Rectal smooth muscle tissue (tissue), 1 donor: ENCODE measurements at regions not wholly inside any gene's neighbourhood (a gene's known extent, or its start where the extent isn't known, plus 50 kb on each side); places are given as distances from the start of the nearest gene placed in this dataset.
"Not testable (repeated sequence)": the region's sequence is repeated elsewhere in the genome, so short reads cannot be mapped to it uniquely, and the experiment has no call there.

ENCODE experiments used
- H3K27ac ChIP-seq: one replicate; pipeline ENCODE4 v1.7.0; 2013; ENCODE audit warnings: low read depth, low read length, inconsistent platforms
- H3K27me3 ChIP-seq: one replicate; pipeline ENCODE4 v1.7.0; 2013; ENCODE audit warnings: low read length; ENCODE audit not compliant: control insufficient read depth, insufficient read depth
- H3K36me3 ChIP-seq: one replicate; pipeline ENCODE4 v1.7.0; 2013; ENCODE audit warnings: low read length; ENCODE audit not compliant: control insufficient read depth, insufficient read depth
- H3K4me1 ChIP-seq: one replicate; pipeline ENCODE4 v1.7.0; 2013; ENCODE audit warnings: low read length; ENCODE audit not compliant: control insufficient read depth, insufficient read depth
- H3K4me3 ChIP-seq: one replicate; pipeline ENCODE4 v1.7.0; 2013; ENCODE audit warnings: low read length
- H3K9ac ChIP-seq: one replicate; pipeline ENCODE4 v1.7.0; 2013; ENCODE audit warnings: low read length

DNA sequence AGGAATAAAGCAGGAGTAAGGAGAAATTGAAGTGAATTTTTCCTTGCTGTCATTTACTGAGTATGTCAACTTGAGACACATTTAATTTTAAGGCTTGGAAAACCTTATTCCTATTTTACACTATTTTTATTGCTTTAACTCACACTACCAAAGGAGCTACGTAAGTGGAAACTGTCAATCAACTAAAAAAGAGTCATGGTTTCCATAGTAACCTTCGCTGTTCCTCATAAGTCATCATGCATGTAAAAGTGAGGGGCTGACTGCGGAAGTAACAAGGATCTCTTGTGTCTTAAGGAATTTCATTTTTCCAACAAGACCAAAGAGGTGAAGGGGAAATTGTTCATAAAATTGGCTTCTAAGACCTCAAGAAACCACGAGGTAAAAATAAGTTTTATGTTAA, 516.2 kb upstream of the CA10 start:
- Histone ChIP-seq H3K9ac (no peak overlapping the region), H3K36me3 (no peaks in the 10 kb centered on the region), H3K4me1 (no peaks in the 10 kb centered on the region), H3K4me3 (no peak overlapping the region), H3K27ac (no peak overlapping the region), H3K27me3 (no peaks in the 10 kb centered on the region)

DNA sequence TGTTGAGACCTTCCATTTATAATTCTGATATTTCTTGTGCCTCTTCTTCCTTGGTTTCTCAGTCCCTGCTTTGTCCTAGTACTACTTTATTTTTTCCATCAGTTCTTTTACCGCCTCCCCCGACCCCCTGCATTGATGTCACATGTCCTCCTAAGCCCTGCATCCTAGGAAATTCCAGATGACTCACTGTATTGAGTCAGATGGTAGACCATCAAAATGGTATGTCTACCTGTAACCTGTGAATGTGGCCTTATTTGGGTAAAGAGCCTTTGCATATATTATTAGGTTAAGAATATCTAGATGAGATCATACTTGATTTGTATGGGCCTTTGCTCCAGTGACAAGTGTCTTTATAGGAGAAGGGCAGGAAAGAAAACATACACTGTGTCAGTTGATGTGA, 515.3 kb upstream of the CA10 start:
- H3K36me3 ChIP-seq: no peaks in the 10 kb centered on the region

DNA sequence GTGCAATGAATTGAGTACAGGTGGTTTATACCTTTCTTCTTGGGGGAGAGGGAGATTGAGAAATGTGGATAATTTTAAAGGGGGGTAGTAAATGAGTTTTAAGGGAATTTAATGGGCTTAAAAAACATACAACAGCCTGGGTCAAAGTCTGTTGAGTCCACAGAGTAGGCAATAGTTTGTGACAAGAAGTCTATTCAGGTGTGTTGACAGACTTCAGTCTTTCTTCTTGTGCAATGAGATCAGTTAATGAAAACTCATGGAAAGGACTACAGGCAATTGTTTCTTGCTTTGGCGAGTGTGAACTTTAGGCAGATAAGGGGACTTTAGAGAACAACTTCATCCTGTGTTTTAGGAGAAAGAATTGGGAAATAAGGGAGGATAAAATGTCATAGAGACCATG, 507.8 kb upstream of the CA10 start:
- H3K27ac ChIP-seq: no peak overlapping the region
- H3K36me3 ChIP-seq: no peaks in the 10 kb centered on the region
- H3K4me1 ChIP-seq: no peaks in the 10 kb centered on the region
- H3K4me3 ChIP-seq: no peak overlapping the region
- no peaks in the 10 kb centered on the region for H3K27me3 ChIP-seq
- H3K9ac ChIP-seq: no peak overlapping the region

More for the DNA sequence above, 515.3 kb upstream of the CA10 start:
- no peak overlapping the region for H3K4me3 ChIP-seq
- H3K27me3 ChIP-seq: no peaks in the 10 kb centered on the region
- H3K4me1 ChIP-seq: no peaks in the 10 kb centered on the region
- H3K9ac ChIP-seq: no peak overlapping the region
- H3K27ac ChIP-seq: no peak overlapping the region

GRCh38 chr17:52660692-52661091, 502.2 kb upstream of the CA10 start:
- Histone ChIP-seq H3K27me3 (no peaks in the 10 kb centered on the region), H3K36me3 (no peaks in the 10 kb centered on the region), H3K27ac (no peak overlapping the region), H3K4me3 (no peak overlapping the region), H3K9ac (no peak overlapping the region), H3K4me1 (no peaks in the 10 kb centered on the region)

DNA sequence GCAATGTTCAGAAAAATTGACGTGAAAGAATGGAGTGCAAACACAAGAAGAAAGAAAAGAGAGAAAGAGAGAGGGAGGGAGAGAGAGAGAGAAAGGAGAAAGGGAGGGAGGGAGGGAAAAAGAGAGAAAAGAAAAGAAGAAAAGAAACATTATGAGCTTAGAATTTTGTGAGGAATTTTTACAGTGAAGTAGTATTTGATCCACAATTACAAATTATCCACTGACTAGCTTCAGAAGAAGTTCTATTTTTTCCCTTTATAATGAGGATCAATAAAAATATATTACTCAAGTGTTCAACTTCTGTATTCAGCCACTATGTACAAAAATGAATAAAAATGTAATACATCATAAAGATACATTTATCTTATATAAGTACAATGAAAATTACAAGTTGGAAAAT, 494.5 kb upstream of the CA10 start:
- H3K9ac ChIP-seq: no peak overlapping the region
- no peak overlapping the region for H3K4me3 ChIP-seq
- H3K27me3 ChIP-seq: no peaks in the 10 kb centered on the region

GRCh38 chr17:52648995-52649394, 490.5 kb upstream of the CA10 start:
- Histone ChIP-seq H3K4me1 (no peaks in the 10 kb centered on the region), H3K9ac (no peak overlapping the region), H3K36me3 (no peaks in the 10 kb centered on the region), H3K27me3 (no peaks in the 10 kb centered on the region), H3K27ac (no peak overlapping the region), H3K4me3 (no peak overlapping the region)

More for the DNA sequence above, 494.5 kb upstream of the CA10 start:
- Histone ChIP-seq H3K27ac (no peak overlapping the region), H3K4me1 (no peaks in the 10 kb centered on the region), H3K36me3 (no peaks in the 10 kb centered on the region)

DNA sequence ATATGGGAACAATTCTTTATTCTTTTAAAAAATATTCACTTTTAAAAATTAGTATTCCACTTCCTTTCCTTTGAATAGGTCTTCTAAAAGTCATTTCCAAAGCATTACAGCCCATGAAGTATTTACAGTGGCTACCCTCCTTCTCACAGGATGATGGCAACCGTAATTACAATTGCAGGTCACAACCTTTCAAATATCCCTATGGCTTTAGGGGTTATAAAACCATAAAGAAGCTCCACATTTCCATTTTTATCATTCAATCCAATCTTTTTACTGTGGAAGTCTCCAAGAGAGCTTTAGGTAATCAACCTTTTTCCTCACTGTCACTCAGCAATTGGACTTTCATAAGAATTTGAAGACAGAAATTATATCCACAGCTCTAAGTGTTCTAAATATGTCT, 488.9 kb upstream of the CA10 start:
- no peak overlapping the region for H3K9ac ChIP-seq
- H3K27me3 ChIP-seq: no peaks in the 10 kb centered on the region
- no peaks in the 10 kb centered on the region for H3K4me1 ChIP-seq
- no peaks in the 10 kb centered on the region for H3K36me3 ChIP-seq
- H3K4me3 ChIP-seq: no peak overlapping the region
- H3K27ac ChIP-seq: no peak overlapping the region

GRCh38 chr17:52636443-52636842, 477.9 kb upstream of the CA10 start:
- no peak overlapping the region for H3K27ac ChIP-seq
- no peaks in the 10 kb centered on the region for H3K36me3 ChIP-seq
- no peak overlapping the region for H3K9ac ChIP-seq
- H3K27me3 ChIP-seq: no peaks in the 10 kb centered on the region
- H3K4me1 ChIP-seq: no peaks in the 10 kb centered on the region
- H3K4me3 ChIP-seq: no peak overlapping the region

DNA sequence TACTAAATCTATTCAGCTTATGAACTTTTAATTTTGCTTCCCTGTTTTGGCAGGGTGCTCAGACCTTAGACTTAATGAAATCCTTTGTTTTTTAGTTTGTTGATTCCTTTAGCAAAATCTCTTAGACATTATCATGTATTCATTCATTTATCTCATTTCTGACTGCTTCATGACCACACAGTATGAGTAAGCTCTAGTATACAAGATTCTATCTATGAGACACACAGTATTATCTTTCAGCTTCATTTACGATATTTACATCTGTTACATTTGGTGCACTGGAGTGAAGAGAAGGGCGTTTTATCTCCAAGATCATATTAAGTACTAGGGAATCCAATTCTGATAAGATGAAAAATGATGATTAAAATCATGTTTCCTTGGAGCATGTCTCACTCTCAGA, 448.1 kb upstream of the CA10 start:
- H3K36me3 ChIP-seq: no peaks in the 10 kb centered on the region

DNA sequence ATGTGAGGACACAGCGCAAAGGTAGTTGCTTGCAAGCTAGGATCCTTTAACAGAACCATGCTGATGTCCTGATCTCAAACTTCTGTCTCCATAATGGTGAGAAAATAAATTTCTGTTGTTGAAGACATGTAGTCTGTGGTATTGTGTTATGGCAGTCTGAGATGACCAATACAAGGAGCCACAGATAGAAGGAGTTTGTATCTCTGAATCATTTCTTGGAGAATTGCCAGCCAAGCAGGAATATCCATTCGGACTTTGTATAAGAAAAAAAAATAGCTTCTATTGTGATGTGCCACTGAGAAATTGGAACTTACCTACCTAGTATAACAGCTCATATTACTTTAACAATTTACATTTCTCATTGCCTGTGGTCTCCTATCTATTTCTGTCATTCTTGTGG, 447.6 kb upstream of the CA10 start:
- H3K27ac ChIP-seq: no peak overlapping the region
- no peak overlapping the region for H3K4me3 ChIP-seq
- H3K9ac ChIP-seq: no peak overlapping the region
- H3K27me3 ChIP-seq: no peaks in the 10 kb centered on the region
- no peaks in the 10 kb centered on the region for H3K4me1 ChIP-seq
- H3K36me3 ChIP-seq: no peaks in the 10 kb centered on the region

More for the DNA sequence above, 448.1 kb upstream of the CA10 start:
- Histone ChIP-seq H3K4me1 (no peaks in the 10 kb centered on the region), H3K27me3 (no peaks in the 10 kb centered on the region), H3K9ac (no peak overlapping the region), H3K4me3 (no peak overlapping the region), H3K27ac (no peak overlapping the region)

GRCh38 chr17:52604105-52604504, 445.6 kb upstream of the CA10 start:
- Histone ChIP-seq H3K4me1 (no peaks in the 10 kb centered on the region), H3K9ac (no peak overlapping the region), H3K27ac (no peak overlapping the region), H3K4me3 (no peak overlapping the region), H3K36me3 (no peaks in the 10 kb centered on the region), H3K27me3 (no peaks in the 10 kb centered on the region)

GRCh38 chr17:52597452-52598215, 439.1 kb upstream of the CA10 start:
- H3K27me3 ChIP-seq, H3K27ac ChIP-seq, H3K4me3 ChIP-seq, H3K4me1 ChIP-seq, H3K9ac ChIP-seq, H3K36me3 ChIP-seq: not testable (repeated sequence)

- no peak overlapping the region for H3K27ac ChIP-seq
- H3K36me3 ChIP-seq: no peaks in the 10 kb centered on the region
- H3K4me3 ChIP-seq: no peak overlapping the region
- H3K27me3 ChIP-seq: no peaks in the 10 kb centered on the region
- no peaks in the 10 kb centered on the region for H3K4me1 ChIP-seq
- H3K9ac ChIP-seq: no peak overlapping the region
Measured at GRCh38 chr17:52594516-52594915, 436.0 kb upstream of the CA10 start.
